ENCODE measurements at regions not wholly inside any gene's neighbourhood (a gene's known extent, or its start where the extent isn't known, plus 50 kb on each side); places are given as distances from the start of the nearest gene placed in this dataset.

DNA sequence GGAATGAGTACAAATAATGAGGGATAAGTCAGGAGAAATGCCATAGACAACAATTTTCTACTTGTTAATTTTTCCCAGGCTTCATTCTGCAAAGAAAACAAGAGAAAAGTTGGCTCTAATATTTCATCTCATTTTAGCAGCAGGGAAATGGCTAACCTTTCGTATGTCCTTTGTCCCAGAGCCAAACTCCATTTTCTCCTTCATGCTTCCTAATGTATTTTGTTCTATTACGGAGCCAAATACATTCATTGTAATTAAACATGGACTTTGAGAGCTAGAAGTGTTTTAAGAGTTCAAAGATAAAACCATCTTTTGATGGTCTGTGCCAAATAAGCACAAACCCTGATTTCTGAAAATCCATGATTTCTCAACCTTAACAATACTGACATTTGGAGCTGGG, 136.9 kb downstream of the PTCHD4 start:
- no peak for ATAC-seq (replicated peaks)
- Mint-ChIP-seq H3K4me3 (no peak overlapping the region), H3K27ac (no peak overlapping the region), H3K4me1 (ENCODE audit: low read depth in 2 of 2) (no peaks in the 10 kb centered on the region), H3K9me3 (peaks cover 0 to 3% of the 10 kb centered on the region in 2 donors), H3K36me3 (ENCODE audit: insufficient read depth) (no peaks in the 10 kb centered on the region), H3K27me3 (no peaks in the 10 kb centered on the region)
- no peak for DNase-seq

DNA sequence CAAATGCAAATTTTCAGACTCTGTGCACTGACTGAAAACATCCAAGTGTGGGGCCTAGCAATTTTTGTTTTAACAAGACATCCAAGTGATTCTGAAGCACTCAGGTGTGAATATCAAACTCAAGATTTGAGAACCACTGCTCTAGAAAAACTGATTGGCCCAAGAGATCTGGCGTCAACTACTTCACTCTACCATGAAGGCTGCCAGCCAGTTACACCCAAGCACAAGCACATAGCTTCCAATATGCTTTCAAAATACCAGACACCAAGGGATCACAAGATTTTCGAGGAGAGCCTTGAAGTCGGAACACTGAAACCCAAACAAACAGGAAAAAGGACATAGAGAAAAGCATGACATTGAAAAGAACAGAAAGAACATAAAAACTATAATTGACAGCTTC, 140.2 kb downstream of the PTCHD4 start:
- DNase-seq = no peak
- H3K4me3 Mint-ChIP-seq = no peak overlapping the region
- no peaks in the 10 kb centered on the region for H3K36me3 Mint-ChIP-seq (ENCODE audit: insufficient read depth)
- ATAC-seq (replicated peaks) = no peak
- H3K27me3 Mint-ChIP-seq = no peaks in the 10 kb centered on the region
- H3K4me1 Mint-ChIP-seq (ENCODE audit: low read depth in 2 of 2) = no peaks in the 10 kb centered on the region
- H3K9me3 Mint-ChIP-seq = peaks cover 3 to 7% of the 10 kb centered on the region in 2 donors
- H3K27ac Mint-ChIP-seq = no peak overlapping the region

DNA sequence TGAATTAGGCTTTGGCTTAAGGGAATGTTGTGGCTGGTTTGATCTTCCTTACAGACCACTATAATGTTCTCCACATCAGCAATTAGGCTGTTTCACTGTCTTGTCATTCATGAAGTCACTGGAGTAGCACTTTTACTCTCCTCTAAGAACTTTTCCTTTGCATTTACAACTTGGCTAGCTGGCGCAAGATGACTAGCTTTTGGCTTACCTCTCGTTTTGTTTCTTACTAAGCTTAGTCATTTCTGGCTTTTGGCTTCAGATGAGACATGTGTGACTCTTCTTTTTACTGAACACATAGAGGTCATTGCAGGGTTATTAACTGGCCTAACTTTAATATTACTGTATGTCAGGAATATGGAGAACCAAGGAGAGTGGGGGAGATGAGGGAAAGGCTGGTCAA, 143.2 kb downstream of the PTCHD4 start:
- Mint-ChIP-seq H3K36me3 (ENCODE audit: insufficient read depth) (no peaks in the 10 kb centered on the region), H3K27me3 (no peaks in the 10 kb centered on the region), H3K4me3 (no peak overlapping the region), H3K4me1 (ENCODE audit: low read depth in 2 of 2) (no peaks in the 10 kb centered on the region), H3K9me3 (peaks cover 2 to 7% of the 10 kb centered on the region in 2 donors), H3K27ac (no peak overlapping the region)
- ATAC-seq (replicated peaks) (no peak), DNase-seq (no peak)

DNA sequence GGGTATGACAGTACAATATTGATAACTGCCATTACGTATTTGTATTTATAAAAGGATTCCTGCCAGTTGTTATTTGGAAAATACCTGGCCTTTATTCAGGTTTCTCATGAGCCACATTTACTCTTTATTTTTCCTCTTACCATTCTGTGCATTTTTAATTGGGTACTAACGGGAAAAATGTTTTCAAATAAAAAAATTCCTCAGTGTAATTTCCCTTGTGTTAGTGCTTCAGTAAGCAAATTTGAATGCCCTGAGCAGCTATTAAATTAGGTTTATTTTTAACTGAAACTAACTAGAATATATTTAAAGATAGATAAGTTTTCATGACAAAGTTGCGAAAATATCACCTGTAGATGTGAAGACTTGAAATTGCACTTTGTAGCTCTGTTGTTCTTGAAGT, 146.0 kb downstream of the PTCHD4 start:
- H3K27me3 Mint-ChIP-seq = no peaks in the 10 kb centered on the region
- no peak overlapping the region for H3K4me3 Mint-ChIP-seq
- no peaks in the 10 kb centered on the region for H3K4me1 Mint-ChIP-seq (ENCODE audit: low read depth in 2 of 2)
- H3K27ac Mint-ChIP-seq = no peak overlapping the region
- peaks cover 3 to 7% of the 10 kb centered on the region in 2 donors for H3K9me3 Mint-ChIP-seq
- DNase-seq (no peak), ATAC-seq (replicated peaks) (no peak)
- H3K36me3 Mint-ChIP-seq (ENCODE audit: insufficient read depth) = no peaks in the 10 kb centered on the region

DNA sequence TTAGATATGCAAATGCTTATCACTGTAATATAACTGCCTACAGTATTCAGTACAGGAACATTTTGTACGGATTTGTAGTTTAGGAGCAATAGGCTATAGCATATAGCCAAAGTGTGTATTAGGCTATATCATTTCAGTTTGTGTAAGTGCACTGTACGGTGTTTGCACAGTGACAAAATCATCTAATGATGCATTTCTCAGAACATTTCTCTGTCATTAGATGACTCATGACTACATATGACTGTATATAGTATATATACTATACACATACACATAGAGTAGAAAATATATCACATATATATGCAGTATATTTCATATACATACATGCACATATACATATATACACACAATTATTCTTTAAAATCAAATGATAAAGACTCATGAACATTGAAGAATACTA, 158.4 kb downstream of the PTCHD4 start:
- H3K4me3 Mint-ChIP-seq = no peak overlapping the region
- no peaks in the 10 kb centered on the region for H3K27me3 Mint-ChIP-seq
- DNase-seq (no peak), ATAC-seq (replicated peaks) (no peak)
- no peak overlapping the region for H3K27ac Mint-ChIP-seq
- no peaks in the 10 kb centered on the region for H3K4me1 Mint-ChIP-seq (ENCODE audit: low read depth in 2 of 2)
- H3K36me3 Mint-ChIP-seq (ENCODE audit: insufficient read depth) = no peaks in the 10 kb centered on the region
- peaks cover 4 to 5% of the 10 kb centered on the region in 2 donors for H3K9me3 Mint-ChIP-seq

DNA sequence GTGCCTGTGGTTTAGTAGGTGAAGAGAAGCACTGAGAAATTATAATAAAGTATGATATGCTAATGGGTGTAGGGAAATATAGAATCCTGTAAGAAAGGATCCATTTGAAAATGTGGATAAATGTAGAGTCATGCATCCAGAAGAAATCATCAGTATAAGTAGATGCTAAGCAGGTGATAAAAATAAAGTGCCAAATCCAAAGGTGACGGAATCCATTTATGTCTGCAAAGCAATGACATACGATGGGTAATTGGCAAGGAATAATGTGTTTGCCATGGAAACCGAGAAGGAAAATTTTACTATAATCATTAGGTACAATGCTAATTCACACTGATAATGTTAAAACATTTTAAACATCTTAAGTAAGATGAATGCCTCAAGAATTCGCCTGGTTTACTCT, 163.0 kb downstream of the OPN5 start:
- no peak overlapping the region for H3K4me3 Mint-ChIP-seq
- no peaks in the 10 kb centered on the region for H3K9me3 Mint-ChIP-seq
- H3K27ac Mint-ChIP-seq = no peak overlapping the region
- H3K27me3 Mint-ChIP-seq = no peaks in the 10 kb centered on the region
- ATAC-seq (replicated peaks) = no peak
- DNase-seq = no peak
- H3K36me3 Mint-ChIP-seq (ENCODE audit: insufficient read depth) = no peaks in the 10 kb centered on the region
- H3K4me1 Mint-ChIP-seq (ENCODE audit: low read depth in 2 of 2) = no peaks in the 10 kb centered on the region

DNA sequence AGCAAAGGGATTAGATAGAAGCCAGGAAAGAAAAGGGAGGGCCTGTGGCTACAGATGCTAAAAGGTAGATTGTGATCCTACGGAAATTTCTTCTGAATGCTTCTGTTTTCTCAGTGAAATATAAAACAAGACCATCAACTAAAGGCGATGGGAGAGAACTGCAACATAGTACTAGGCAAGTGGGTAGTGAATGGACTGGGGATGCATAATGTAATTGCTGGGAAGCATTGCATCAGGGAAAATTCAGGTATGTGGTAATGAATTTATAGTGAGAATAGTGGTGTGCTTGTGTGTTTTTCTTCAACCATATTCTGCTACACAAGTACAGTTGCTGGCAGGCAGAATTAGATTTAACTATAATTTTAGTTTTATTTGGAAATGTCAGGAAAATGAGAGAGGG, 156.6 kb downstream of the OPN5 start:
- no peaks in the 10 kb centered on the region for H3K4me1 Mint-ChIP-seq (ENCODE audit: low read depth in 2 of 2)
- H3K36me3 Mint-ChIP-seq (ENCODE audit: insufficient read depth) = no peaks in the 10 kb centered on the region
- peaks cover 6 to 20% of the 10 kb centered on the region in 2 donors for H3K9me3 Mint-ChIP-seq
- ATAC-seq (replicated peaks) = no peak
- no peak overlapping the region for H3K27ac Mint-ChIP-seq
- no peak for DNase-seq
- no peak overlapping the region for H3K4me3 Mint-ChIP-seq
- H3K27me3 Mint-ChIP-seq = no peaks in the 10 kb centered on the region

DNA sequence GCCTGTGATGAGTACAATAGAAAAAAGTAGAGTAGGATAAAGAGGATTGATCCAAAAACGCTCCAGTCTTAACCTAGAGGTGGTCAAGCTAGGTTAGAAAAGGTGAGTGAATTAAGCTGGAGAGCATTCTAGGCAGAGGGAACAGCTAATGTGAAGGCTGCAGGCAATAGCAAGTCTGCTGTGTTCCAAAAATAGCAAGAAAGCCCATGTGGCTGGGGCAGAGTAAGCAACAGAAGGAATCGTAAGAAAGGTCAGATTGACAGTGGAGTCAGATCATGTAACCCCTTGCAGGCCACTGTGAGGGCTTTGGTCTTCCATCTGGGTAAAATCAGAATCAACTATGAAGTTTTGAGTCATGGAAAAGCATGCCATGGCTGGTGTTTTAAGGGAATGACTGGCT, 155.0 kb downstream of the OPN5 start:
- no peaks in the 10 kb centered on the region for H3K36me3 Mint-ChIP-seq (ENCODE audit: insufficient read depth)
- no peaks in the 10 kb centered on the region for H3K4me1 Mint-ChIP-seq (ENCODE audit: low read depth in 2 of 2)
- DNase-seq = no peak
- H3K27ac Mint-ChIP-seq = no peak overlapping the region
- peaks cover 6 to 20% of the 10 kb centered on the region in 2 donors for H3K9me3 Mint-ChIP-seq
- H3K27me3 Mint-ChIP-seq = no peaks in the 10 kb centered on the region
- no peak overlapping the region for H3K4me3 Mint-ChIP-seq
- ATAC-seq (replicated peaks) = no peak

DNA sequence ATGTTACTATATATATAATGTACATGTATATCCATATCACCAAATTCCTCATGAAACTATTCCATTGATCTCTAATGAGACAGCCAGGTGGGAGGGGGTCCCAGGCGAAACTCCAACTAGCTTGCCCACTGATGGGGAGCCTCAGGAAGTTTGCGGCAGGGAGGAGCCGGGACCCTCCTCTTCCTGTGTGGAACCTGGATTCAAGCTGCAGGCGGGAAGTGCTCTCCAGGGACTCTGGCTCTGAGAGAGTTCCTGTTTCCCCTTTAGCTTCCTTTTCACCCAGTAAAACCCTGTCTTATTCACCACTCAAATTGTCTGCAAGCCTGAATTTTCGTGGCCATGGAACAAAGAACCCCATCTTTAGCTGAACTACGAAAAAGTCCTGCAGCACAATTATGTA, 152.2 kb downstream of the OPN5 start:
- no peak for DNase-seq
- Mint-ChIP-seq H3K36me3 (ENCODE audit: insufficient read depth) (no peaks in the 10 kb centered on the region), H3K27me3 (no peaks in the 10 kb centered on the region)

DNA sequence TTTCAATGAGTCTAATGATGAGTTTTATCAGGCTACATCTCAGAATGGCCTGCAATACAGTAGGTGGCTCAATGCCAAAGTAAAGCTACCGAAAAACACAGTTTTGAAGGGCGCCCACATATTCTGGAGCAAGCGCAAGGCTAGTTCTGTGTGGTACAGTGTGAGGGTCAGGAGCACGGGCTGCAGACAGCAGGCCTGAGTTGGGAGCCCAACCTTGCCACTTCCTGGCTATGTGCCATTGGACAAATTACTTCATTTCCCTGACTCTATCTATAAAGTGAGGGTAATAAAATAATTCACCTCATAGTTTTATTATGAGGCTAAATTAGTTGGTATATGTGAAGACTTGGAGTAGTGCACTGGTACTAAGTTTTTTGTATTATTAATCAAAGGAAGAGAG, 150.7 kb downstream of the OPN5 start:
- Mint-ChIP-seq H3K9me3 (peaks cover 6 to 19% of the 10 kb centered on the region in 2 donors), H3K36me3 (ENCODE audit: insufficient read depth) (no peaks in the 10 kb centered on the region), H3K27ac (no peak overlapping the region), H3K4me3 (no peak overlapping the region), H3K4me1 (ENCODE audit: low read depth in 2 of 2) (no peaks in the 10 kb centered on the region), H3K27me3 (no peaks in the 10 kb centered on the region)
- DNase-seq (no peak), ATAC-seq (replicated peaks) (no peak)

More for the DNA sequence above, 152.2 kb downstream of the OPN5 start:
- H3K4me1 Mint-ChIP-seq (ENCODE audit: low read depth in 2 of 2) = no peaks in the 10 kb centered on the region
- ATAC-seq (replicated peaks) = no peak
- H3K27ac Mint-ChIP-seq = no peak overlapping the region
- no peak overlapping the region for H3K4me3 Mint-ChIP-seq
- H3K9me3 Mint-ChIP-seq = peaks cover 6 to 20% of the 10 kb centered on the region in 2 donors

DNA sequence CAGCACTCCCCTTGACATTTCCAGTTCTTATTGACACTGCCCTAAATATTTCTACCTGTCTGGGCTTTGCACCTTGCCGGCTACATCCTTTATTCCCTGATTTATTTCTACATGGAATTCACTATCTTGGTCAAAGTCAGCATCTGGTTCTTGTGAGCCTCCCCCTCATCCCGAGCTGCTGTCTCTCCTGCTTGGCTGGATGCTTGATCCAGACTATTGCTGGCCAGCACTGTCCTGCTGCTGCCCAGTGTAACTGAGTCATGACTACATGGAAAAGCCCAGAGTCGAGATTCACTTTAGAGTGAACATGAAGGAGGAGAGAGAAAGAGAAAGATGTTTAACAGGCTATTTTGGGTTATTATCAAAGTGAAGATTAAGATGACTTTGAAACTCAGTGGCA, 142.2 kb downstream of the OPN5 start:
- no peak for ATAC-seq (replicated peaks)

DNA sequence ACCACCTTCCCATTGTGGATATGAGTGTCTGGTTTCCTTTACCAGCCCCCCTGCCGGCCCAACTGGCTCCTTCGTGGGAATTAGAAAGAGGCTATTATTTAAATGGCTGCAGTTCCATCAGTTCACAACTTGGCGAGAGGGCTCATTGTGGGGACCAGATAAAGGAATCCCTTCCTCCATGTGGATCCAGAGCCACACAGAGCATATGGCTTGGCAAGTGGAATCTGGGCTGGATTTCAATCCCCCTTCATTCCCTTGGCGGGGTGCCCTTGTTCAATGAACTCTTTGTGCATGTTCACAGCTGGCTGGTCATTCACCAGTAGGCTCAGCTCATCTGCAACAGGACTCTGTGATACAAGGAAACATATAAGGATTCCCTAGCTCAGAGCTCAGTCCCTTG, 140.6 kb downstream of the OPN5 start:
- DNase-seq = no peak

More for the DNA sequence above, 142.2 kb downstream of the OPN5 start:
- DNase-seq = no peak
- Mint-ChIP-seq H3K27ac (no peak overlapping the region), H3K9me3 (peaks cover 0 to 5% of the 10 kb centered on the region in 2 donors), H3K4me1 (ENCODE audit: low read depth in 2 of 2) (no peaks in the 10 kb centered on the region), H3K4me3 (no peak overlapping the region), H3K27me3 (no peaks in the 10 kb centered on the region), H3K36me3 (ENCODE audit: insufficient read depth) (no peaks in the 10 kb centered on the region)

DNA sequence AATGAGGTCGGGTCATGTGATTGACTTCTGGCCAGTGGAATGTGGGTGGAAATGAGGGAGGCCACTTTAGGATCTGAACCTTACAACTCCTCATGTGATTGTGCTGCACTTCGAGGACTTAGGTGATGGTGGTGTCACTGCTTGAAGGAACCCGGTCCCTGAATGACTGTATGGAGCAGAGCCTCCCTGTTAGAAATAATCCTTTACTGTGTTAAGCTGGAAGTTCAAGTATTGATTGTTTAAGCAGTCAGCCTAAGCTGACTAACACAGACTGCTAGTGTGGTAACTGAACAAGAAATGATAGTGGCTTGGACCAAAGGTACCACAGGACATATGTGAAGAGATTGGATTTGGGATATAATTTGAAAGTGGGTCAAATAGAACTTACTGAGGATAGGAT, 138.0 kb downstream of the OPN5 start:
- Mint-ChIP-seq H3K4me1 (ENCODE audit: low read depth in 2 of 2) (no peaks in the 10 kb centered on the region), H3K4me3 (no peak overlapping the region), H3K9me3 (peaks cover 0 to 5% of the 10 kb centered on the region in 2 donors), H3K27ac (no peak overlapping the region), H3K36me3 (ENCODE audit: insufficient read depth) (no peaks in the 10 kb centered on the region), H3K27me3 (no peaks in the 10 kb centered on the region)
- DNase-seq = no peak
- no peak for ATAC-seq (replicated peaks)

More for the DNA sequence above, 140.6 kb downstream of the OPN5 start:
- no peaks in the 10 kb centered on the region for H3K4me1 Mint-ChIP-seq (ENCODE audit: low read depth in 2 of 2)
- no peak overlapping the region for H3K27ac Mint-ChIP-seq
- peaks cover 0 to 5% of the 10 kb centered on the region in 2 donors for H3K9me3 Mint-ChIP-seq
- H3K27me3 Mint-ChIP-seq = no peaks in the 10 kb centered on the region
- no peak for ATAC-seq (replicated peaks)
- H3K4me3 Mint-ChIP-seq = no peak overlapping the region
- no peaks in the 10 kb centered on the region for H3K36me3 Mint-ChIP-seq (ENCODE audit: insufficient read depth)

DNA sequence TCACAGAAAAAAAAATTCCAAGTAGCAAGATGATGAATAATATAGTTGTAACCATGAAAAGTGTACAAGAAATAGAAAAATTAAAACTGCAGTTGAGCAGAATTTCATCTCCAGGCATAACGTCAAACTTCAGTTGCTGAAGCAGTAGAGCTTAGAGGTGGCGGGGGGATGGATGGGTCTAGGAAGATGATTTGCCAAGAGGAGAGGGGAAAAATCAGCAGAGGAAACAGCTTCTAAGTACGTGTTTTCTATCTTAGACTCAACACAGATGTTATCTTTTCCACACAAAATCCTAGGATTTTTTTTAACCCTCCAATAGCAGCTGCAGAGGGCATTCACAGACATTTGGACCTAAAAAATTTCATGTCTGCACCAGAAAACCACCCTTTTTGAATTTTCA, 136.0 kb downstream of the OPN5 start:
- no peaks in the 10 kb centered on the region for H3K4me1 Mint-ChIP-seq (ENCODE audit: low read depth in 2 of 2)
- DNase-seq (no peak), ATAC-seq (replicated peaks) (no peak)
- no peak overlapping the region for H3K27ac Mint-ChIP-seq
- no peak overlapping the region for H3K4me3 Mint-ChIP-seq
- no peaks in the 10 kb centered on the region for H3K36me3 Mint-ChIP-seq (ENCODE audit: insufficient read depth)
- H3K9me3 Mint-ChIP-seq = peaks cover 0 to 5% of the 10 kb centered on the region in 2 donors
- H3K27me3 Mint-ChIP-seq = no peaks in the 10 kb centered on the region

DNA sequence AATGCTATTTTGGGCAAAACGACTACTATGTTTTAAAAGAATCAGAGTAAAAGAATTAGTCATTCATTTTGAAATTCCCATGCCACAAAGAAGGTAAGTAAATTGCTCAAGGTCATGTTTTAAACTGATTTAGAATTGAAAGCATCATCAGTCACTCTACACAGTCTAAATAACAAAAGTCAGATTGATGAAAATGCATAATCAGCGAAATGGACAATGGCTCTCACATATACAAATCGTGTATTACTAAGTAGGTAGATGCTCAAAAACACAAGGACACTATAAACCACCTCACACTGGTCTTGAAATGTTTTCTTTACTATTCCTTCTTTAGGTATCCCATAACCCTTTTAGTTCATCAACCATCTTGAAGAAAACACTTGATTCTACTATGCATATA, 135.4 kb downstream of the OPN5 start:
- H3K36me3 Mint-ChIP-seq (ENCODE audit: insufficient read depth) = no peaks in the 10 kb centered on the region
- peaks cover 0 to 5% of the 10 kb centered on the region in 2 donors for H3K9me3 Mint-ChIP-seq
- H3K4me1 Mint-ChIP-seq (ENCODE audit: low read depth in 2 of 2) = no peaks in the 10 kb centered on the region
- H3K27ac Mint-ChIP-seq = no peak overlapping the region
- no peaks in the 10 kb centered on the region for H3K27me3 Mint-ChIP-seq
- H3K4me3 Mint-ChIP-seq = no peak overlapping the region
- no peak for DNase-seq
- ATAC-seq (replicated peaks) = no peak

Measured in effector memory CD8-positive, alpha-beta T cell (primary cell).